ENCODE measurements at regions not wholly inside any gene's neighbourhood (a gene's known extent, or its start where the extent isn't known, plus 50 kb on each side); places are given as distances from the start of the nearest gene placed in this dataset.

- H3K79me2 ChIP-seq (ENCODE audit: insufficient read depth, low read length), result no peaks in the 10 kb centered on the region
- no peaks in the 10 kb centered on the region for H3K9me3 ChIP-seq (ENCODE audit: low read length)
- no peaks in the 10 kb centered on the region for H4K20me1 ChIP-seq (ENCODE audit: insufficient read depth, low read length)
- no peak overlapping the region for H3K9ac ChIP-seq (ENCODE audit: low read length)
- TF ChIP-seq EZH2 (IDR thresholded peaks at IDR 0.05; ENCODE audit: borderline replicate concordance, low read length) (no peak), CTCF (IDR thresholded peaks at IDR 0.05; ENCODE audit: low read length) (no peak)
- H3K4me2 ChIP-seq (ENCODE audit: low read length), result no peak overlapping the region
- H2AFZ ChIP-seq (ENCODE audit: low read length), result no peak overlapping the region
- H3K27ac ChIP-seq (ENCODE audit: low read depth, low read length, poor library complexity, severe bottlenecking), result no peak overlapping the region
- H3F3A ChIP-seq (ENCODE audit: insufficient read depth, low read length), result no peaks in the 10 kb centered on the region
- no peak overlapping the region for H3K4me3 ChIP-seq (ENCODE audit: low read depth, low read length, poor library complexity, severe bottlenecking)
- no peaks in the 10 kb centered on the region for H3K36me3 ChIP-seq (ENCODE audit: insufficient read depth, low read length)
- no peaks in the 10 kb centered on the region for H3K9me2 ChIP-seq (ENCODE audit: low read depth, low read length)
- no peaks in the 10 kb centered on the region for H3K4me1 ChIP-seq (ENCODE audit: insufficient read depth, low read length, severe bottlenecking)
- H3K27me3 ChIP-seq (ENCODE audit: insufficient read depth, low read length), result no peaks in the 10 kb centered on the region
Observed at GRCh38 chr10:130708465-130709070, 572.4 kb downstream of the GLRX3 start.

GRCh38 chr10:130709415-130709814 is 573.2 kb downstream of the GLRX3 start:
- no peaks in the 10 kb centered on the region for H3K79me2 ChIP-seq (ENCODE audit: insufficient read depth, low read length)
- H3K9ac ChIP-seq (ENCODE audit: low read length), result no peak overlapping the region
- TF ChIP-seq EZH2 (IDR thresholded peaks at IDR 0.05; ENCODE audit: borderline replicate concordance, low read length) (no peak), CTCF (IDR thresholded peaks at IDR 0.05; ENCODE audit: low read length) (no peak)
- no peaks in the 10 kb centered on the region for H3F3A ChIP-seq (ENCODE audit: insufficient read depth, low read length)
- H3K9me2 ChIP-seq (ENCODE audit: low read depth, low read length), result no peaks in the 10 kb centered on the region
- H3K36me3 ChIP-seq (ENCODE audit: insufficient read depth, low read length), result no peaks in the 10 kb centered on the region
- H3K4me3 ChIP-seq (ENCODE audit: low read depth, low read length, poor library complexity, severe bottlenecking), result no peak overlapping the region
- no peaks in the 10 kb centered on the region for H3K9me3 ChIP-seq (ENCODE audit: low read length)
- no peak overlapping the region for H3K27ac ChIP-seq (ENCODE audit: low read depth, low read length, poor library complexity, severe bottlenecking)
- no peaks in the 10 kb centered on the region for H3K27me3 ChIP-seq (ENCODE audit: insufficient read depth, low read length)
- H4K20me1 ChIP-seq (ENCODE audit: insufficient read depth, low read length), result no peaks in the 10 kb centered on the region
- H3K4me1 ChIP-seq (ENCODE audit: insufficient read depth, low read length, severe bottlenecking), result no peaks in the 10 kb centered on the region
- H3K4me2 ChIP-seq (ENCODE audit: low read length), result no peak overlapping the region
- H2AFZ ChIP-seq (ENCODE audit: low read length), result no peak overlapping the region

- no peaks in the 10 kb centered on the region for H3K9me2 ChIP-seq (ENCODE audit: low read depth, low read length)
- H3K9ac ChIP-seq (ENCODE audit: low read length), result no peak overlapping the region
- no peaks in the 10 kb centered on the region for H3K9me3 ChIP-seq (ENCODE audit: low read length)
- H3K27me3 ChIP-seq (ENCODE audit: insufficient read depth, low read length), result no peaks in the 10 kb centered on the region
- no peak overlapping the region for H3K4me3 ChIP-seq (ENCODE audit: low read depth, low read length, poor library complexity, severe bottlenecking)
- no peak overlapping the region for H3K4me2 ChIP-seq (ENCODE audit: low read length)
- H3K27ac ChIP-seq (ENCODE audit: low read depth, low read length, poor library complexity, severe bottlenecking), result no peak overlapping the region
- H3K36me3 ChIP-seq (ENCODE audit: insufficient read depth, low read length), result no peaks in the 10 kb centered on the region
- no peaks in the 10 kb centered on the region for H3K4me1 ChIP-seq (ENCODE audit: insufficient read depth, low read length, severe bottlenecking)
- no peaks in the 10 kb centered on the region for H3F3A ChIP-seq (ENCODE audit: insufficient read depth, low read length)
- TF ChIP-seq EZH2 (IDR thresholded peaks at IDR 0.05; ENCODE audit: borderline replicate concordance, low read length) (no peak), CTCF (IDR thresholded peaks at IDR 0.05; ENCODE audit: low read length) (no peak)
- H4K20me1 ChIP-seq (ENCODE audit: insufficient read depth, low read length), result no peaks in the 10 kb centered on the region
- no peaks in the 10 kb centered on the region for H3K79me2 ChIP-seq (ENCODE audit: insufficient read depth, low read length)
- H2AFZ ChIP-seq (ENCODE audit: low read length), result no peak overlapping the region
Observed at GRCh38 chr10:130711072-130711471, 574.9 kb downstream of the GLRX3 start.
